IMR-90 (cell line): ENCODE measurements at regions not wholly inside any gene's neighbourhood (a gene's known extent, or its start where the extent isn't known, plus 50 kb on each side); places are given as distances from the start of the nearest gene placed in this dataset.
A peak's percentile ranks its signal among the peaks of the same experiment; 100 is the strongest.

ENCODE experiments used
- ATAC-seq: fragments of 200-7000 bp; cut with Tn5 transposase; 2 replicates; pipeline ENCODE4 v1.9.1; 2020; ENCODE audit warnings: low read depth, mild to moderate bottlenecking, moderate library complexity
- BruUV-seq: library from RNA; stranded (reverse); fragments of 400-500 nt; replicated peaks from 2 replicates; lab custom pipeline; 2021; lab: Mats Ljungman, UMichigan
- CTCF ChIA-PET: fragments of 300-600 bp; formaldehyde crosslinking; extraction: SDS; loops from one replicate; lab custom pipeline; 2021; ENCODE audit warnings: antibody characterized with exemption; lab: Yijun Ruan, JAX
- POLR2A ChIA-PET: fragments of 300-600 bp; sonication (Branson Sonifier 250); formaldehyde crosslinking; loops from one replicate; lab custom pipeline; 2022; ENCODE audit warnings: antibody characterized with exemption; ENCODE audit not compliant: unreplicated experiment; lab: Charles Lee
- DNase-seq: peaks from one replicate; pipeline ENCODE4 v3.0.0; 2013
- H2AFZ ChIP-seq: replicated peaks from 2 replicates; pipeline ENCODE3; 2013; ENCODE audit warnings: low read length, mild to moderate bottlenecking; ENCODE audit not compliant: poor library complexity
- H2AK5ac ChIP-seq: 2 replicates; pipeline ENCODE4 v1.6.1; 2013; ENCODE audit warnings: low read depth, low read length, inconsistent platforms
- H2AK9ac ChIP-seq: replicated peaks from 2 replicates; pipeline ENCODE3; 2013; ENCODE audit warnings: mild to moderate bottlenecking, low read depth, low read length, moderate library complexity; ENCODE audit not compliant: poor library complexity
- H2BK120ac ChIP-seq: 2 replicates; pipeline ENCODE4 v1.6.1; 2013; ENCODE audit warnings: low read depth, low read length, inconsistent platforms
- H2BK15ac ChIP-seq: 3 replicates; pipeline ENCODE4 v1.6.1; 2013; ENCODE audit warnings: low read depth, low read length, inconsistent platforms
- H2BK20ac ChIP-seq: 2 replicates; pipeline ENCODE4 v1.6.1; 2013; ENCODE audit warnings: low read depth, mild to moderate bottlenecking, inconsistent platforms, low read length, moderate library complexity
- H2BK5ac ChIP-seq: 2 replicates; pipeline ENCODE4 v1.6.1; 2013; ENCODE audit warnings: mild to moderate bottlenecking, low read depth, low read length, inconsistent platforms; ENCODE audit not compliant: poor library complexity, severe bottlenecking
- H3K14ac ChIP-seq: replicated peaks from 2 replicates; pipeline ENCODE4 v1.6.1; 2013; ENCODE audit warnings: low read depth, low read length, inconsistent platforms
- H3K18ac ChIP-seq: 2 replicates; pipeline ENCODE4 v1.6.1; 2013; ENCODE audit warnings: low read depth, low read length, control low read depth
- H3K23ac ChIP-seq: 2 replicates; pipeline ENCODE4 v1.6.1; 2013; ENCODE audit warnings: low read depth, low read length, inconsistent platforms
- H3K27ac ChIP-seq: 2 replicates; pipeline ENCODE4 v1.5.1; 2013; ENCODE audit warnings: mild to moderate bottlenecking, control low read depth, low read length; ENCODE audit not compliant: insufficient read depth
- H3K27me3 ChIP-seq: 2 replicates; pipeline ENCODE4 v1.6.1; 2013; ENCODE audit warnings: low read length; ENCODE audit not compliant: control insufficient read depth, insufficient read depth
- H3K36me3 ChIP-seq: 2 replicates; pipeline ENCODE4 v1.6.1; 2013; ENCODE audit warnings: low read length, mixed read lengths; ENCODE audit not compliant: control insufficient read depth, insufficient read depth
- H3K4ac ChIP-seq: 2 replicates; pipeline ENCODE4 v1.6.1; 2013; ENCODE audit warnings: low read depth, low read length, inconsistent platforms
- H3K4me1 ChIP-seq: 2 replicates; pipeline ENCODE4 v1.6.1; 2013; ENCODE audit warnings: low read length, mixed read lengths; ENCODE audit not compliant: control insufficient read depth, insufficient read depth
- H3K4me2 ChIP-seq: 2 replicates; pipeline ENCODE4 v1.6.1; 2013; ENCODE audit warnings: low read depth, mild to moderate bottlenecking, control low read depth, low read length, moderate library complexity
- H3K4me3 ChIP-seq: 2 replicates; pipeline ENCODE4 v1.5.1; 2013; ENCODE audit warnings: low read depth, mild to moderate bottlenecking, control low read depth, low read length, moderate library complexity; ENCODE audit not compliant: insufficient read depth
- H3K56ac ChIP-seq: 2 replicates; pipeline ENCODE4 v1.6.1; 2013; ENCODE audit warnings: low read length, inconsistent platforms; ENCODE audit not compliant: insufficient read depth; ENCODE audit errors: extremely low read depth
- H3K79me1 ChIP-seq, 2 experiments: 2 replicates each; pipeline ENCODE4 v1.6.1; 2013; ENCODE audit warnings: low read length in 2 of 2, inconsistent platforms in 1 of 2, low read depth in 1 of 2
- H3K9ac ChIP-seq: 2 replicates; pipeline ENCODE4 v1.6.1; 2013; ENCODE audit warnings: low read depth, low read length, control low read depth
- H3K9me1 ChIP-seq: 2 replicates; pipeline ENCODE4 v1.6.1; 2013; ENCODE audit warnings: low read length, inconsistent platforms; ENCODE audit not compliant: insufficient read depth
- H3K9me3 ChIP-seq: 2 replicates; pipeline ENCODE4 v1.6.1; 2013; ENCODE audit warnings: low read length; ENCODE audit not compliant: control insufficient read depth, insufficient read depth
- H4K20me1 ChIP-seq: 2 replicates; pipeline ENCODE4 v1.6.1; 2013; ENCODE audit warnings: low read length, inconsistent platforms; ENCODE audit not compliant: insufficient read depth
- H4K5ac ChIP-seq: 2 replicates; pipeline ENCODE4 v1.6.1; 2013; ENCODE audit warnings: mild to moderate bottlenecking, low read depth, low read length, control low read depth
- H4K8ac ChIP-seq, 2 experiments: 2 replicates each; pipeline ENCODE4 v1.6.1; 2013; ENCODE audit warnings: low read depth in 2 of 2, low read length in 2 of 2, control low read depth in 1 of 2, inconsistent platforms in 1 of 2
- H4K91ac ChIP-seq: 2 replicates; pipeline ENCODE4 v1.6.1; 2013; ENCODE audit warnings: low read depth, low read length, inconsistent platforms; ENCODE audit not compliant: insufficient read depth
- CEBPB ChIP-seq: IDR thresholded peaks from 2 replicates; pipeline ENCODE4 v1.6.1; 2012; ENCODE audit warnings: low read depth, low read length, improper control_type of control experiment
- CHD1 ChIP-seq: IDR thresholded peaks from 2 replicates; pipeline ENCODE4 v1.6.1; 2012; ENCODE audit warnings: low read depth, low read length, improper control_type of control experiment
- CTCF ChIP-seq: conservative IDR thresholded peaks from 2 replicates; pipeline ENCODE4 v1.5.1; 2012; ENCODE audit warnings: mild to moderate bottlenecking, low read depth, low read length, improper control_type of control experiment
- ELK1 ChIP-seq: fragments of 150-350 bp; IDR thresholded peaks from 2 replicates; pipeline ENCODE4 v1.6.1; 2016; ENCODE audit warnings: low read depth, mild to moderate bottlenecking, low read length, moderate library complexity, borderline replicate concordance
- FOS ChIP-seq: fragments of 150-350 bp; IDR thresholded peaks from 2 replicates; pipeline ENCODE4 v1.6.1; 2016; ENCODE audit warnings: low read depth, low read length
- MXI1 ChIP-seq: IDR thresholded peaks from 2 replicates; pipeline ENCODE4 v1.6.1; 2012; ENCODE audit warnings: low read depth, mild to moderate bottlenecking, low read length, moderate library complexity, borderline replicate concordance
- POLR2A ChIP-seq: IDR thresholded peaks from 2 replicates; pipeline ENCODE4 v1.6.1; 2012; ENCODE audit warnings: mild to moderate bottlenecking, low read depth, low read length
- RAD21 ChIP-seq: IDR thresholded peaks from 2 replicates; pipeline ENCODE4 v1.6.1; 2012; ENCODE audit warnings: low read length, improper control_type of control experiment
- RCOR1 ChIP-seq: IDR thresholded peaks from 2 replicates; pipeline ENCODE4 v1.6.1; 2012; ENCODE audit warnings: mild to moderate bottlenecking, low read length, improper control_type of control experiment; ENCODE audit not compliant: insufficient replicate concordance
- RFX5 ChIP-seq: IDR thresholded peaks from 2 replicates; pipeline ENCODE4 v1.8.0; 2012; ENCODE audit warnings: low read depth, mild to moderate bottlenecking, low read length, moderate library complexity
- USF2 ChIP-seq: fragments of 150-350 bp; IDR thresholded peaks from 2 replicates; pipeline ENCODE4 v1.6.1; 2017; ENCODE audit warnings: mild to moderate bottlenecking, antibody characterized with exemption, low read length, low read depth
- WGBS, 2 experiments: methylation state at CpG; one replicate each; pipeline versions ENCODE4 v1.1.5 to v1.1.7; 2013; ENCODE audit warnings: missing lambda C conversion rate in 2 of 2; ENCODE audit not compliant: insufficient read length in 1 of 2; ENCODE audit errors: extremely low coverage in 2 of 2; 5-methylcytosine and 5-hydroxymethylcytosine counted together
- dilution Hi-C: fragments of 300-500 bp; cut with HindIII; formaldehyde crosslinking; loops from one replicate; pipeline ENCODE4 v1.14.3; 2018; ENCODE audit warnings: low sequenced_read_pairs; ENCODE audit not compliant: unreplicated experiment
- in situ Hi-C: fragments of 300-500 bp; cut with MboI; formaldehyde crosslinking; loops from 3 replicates; pipeline ENCODE4 v1.14.3; 2019; ENCODE audit warnings: low sequenced_read_pairs, inconsistent platforms, mixed read lengths
- intact Hi-C: fragments of 100-400 bp; cut with micrococcal nuclease; formaldehyde crosslinking; loops from 2 replicates; pipeline ENCODE4 v1.10.0; 2022

- TF ChIP-seq FOS (no peak), RCOR1 (no peak)
These were observed 1047.3 kb downstream of the MCTP2 start (continued) for GRCh38 chr15:95278532-95279245.

- no peak for DNase-seq
- no CpG with 5 or more reads among the region's 8 CpGs for WGBS, 2 experiments
- H2AK5ac ChIP-seq, result peak overlapping the region; percentile 94
- H2BK5ac ChIP-seq, result peak overlapping the region; percentile 98
- H3K27me3 ChIP-seq, result no peaks in the 10 kb centered on the region
- in situ Hi-C loops, result no loop called here
- dilution Hi-C loops, result no loop called here
- ChIA-PET CTCF (interaction anchor here (0.6 to 2.1 kb wide), 3 partner anchors 17 to 255 kb away, joined by 3 to 6 read pairs (median 5); no protein-coding TSS in a partner anchor), POLR2A (no interaction called here)
- H4K5ac ChIP-seq, result peak overlapping the region; percentile 49; the same call in 1 of the 2 replicates
- H3K79me1 ChIP-seq, result no peaks in the 10 kb centered on the region
- H3K9me1 ChIP-seq, result 0 out of 2 replicates have a peak, but pooled peaks cover 6% of the 10 kb centered on the region
- H2BK15ac ChIP-seq, result peak overlapping the region; percentile 67; the same call in 2 of the 3 replicates
- H3K4ac ChIP-seq, result peak overlapping the region; percentile 27
- no peak for ATAC-seq
- no peak overlapping the region for H3K56ac ChIP-seq
- peak overlapping the region; percentile 2 to 41; a peak in 2 of 4 replicates for H4K8ac ChIP-seq
- H2BK120ac ChIP-seq, result peak overlapping the region; percentile 70
- H2BK20ac ChIP-seq, result peak overlapping the region; percentile 58; the same call in 1 of the 2 replicates
- intact Hi-C loops, result loop anchor here (10.0 kb wide), 2 partner anchors 565 to 895 kb away; no protein-coding TSS in a partner anchor
- H3K4me1 ChIP-seq, result peaks cover 16% of the 10 kb centered on the region
- no peaks in the 10 kb centered on the region for H3K36me3 ChIP-seq
- H4K91ac ChIP-seq, result peak overlapping the region; percentile 37; the same call in 1 of the 2 replicates
- no peak overlapping the region for H2AK9ac ChIP-seq
- H3K9me3 ChIP-seq, result no peaks in the 10 kb centered on the region
- no peak overlapping the region for H3K4me3 ChIP-seq
- peak overlapping the region; percentile 94 for H3K18ac ChIP-seq
- peak overlapping the region; percentile 68; the same call in 1 of the 2 replicates for H3K27ac ChIP-seq
- no peak overlapping the region for H3K9ac ChIP-seq
- no peak overlapping the region for H2AFZ ChIP-seq
- BruUV-seq, result no TSS peak
- H3K4me2 ChIP-seq, result no peak overlapping the region
- H4K20me1 ChIP-seq, result no peaks in the 10 kb centered on the region
- H3K23ac ChIP-seq, result 0 out of 2 replicates have a peak overlapping the region, but pooled peaks have one; percentile 2
- peak overlapping the region; percentile 51 for H3K14ac ChIP-seq
- TF ChIP-seq ELK1, result no peak
- TF ChIP-seq MXI1, result no peak
- TF ChIP-seq CEBPB, result no peak
- no peak for TF ChIP-seq USF2
- TF ChIP-seq POLR2A, result no peak
- no peak for TF ChIP-seq CHD1
- TF ChIP-seq RAD21, result no peak
- TF ChIP-seq CTCF, result no peak
- no peak for TF ChIP-seq RFX5
These were observed 1048.1 kb downstream of the MCTP2 start for GRCh38 chr15:95279277-95280019.
